Smooth muscle cell (in vitro differentiated cells): ENCODE measurements at regions not wholly inside any gene's neighbourhood (a gene's known extent, or its start where the extent isn't known, plus 50 kb on each side); places are given as distances from the start of the nearest gene placed in this dataset.

ENCODE experiments used
- DNase-seq: peaks from one replicate; lab custom pipeline; 2025; ENCODE audit not compliant: unreplicated experiment; lab: John Stamatoyannopoulos, UW
- H2AFZ ChIP-seq: fragments of 200-600 bp; sonication (generic); 2 replicates; pipeline ENCODE4 v1.6.0; 2016; ENCODE audit warnings: antibody characterized with exemption, low read depth, mild to moderate bottlenecking
- H3F3A ChIP-seq: fragments of 200-600 bp; sonication (generic); 2 replicates; pipeline ENCODE4 v1.6.0; 2017; ENCODE audit warnings: antibody characterized with exemption, low read depth
- H3K27ac ChIP-seq: fragments of 200-600 bp; sonication (generic); 2 replicates; pipeline ENCODE4 v1.5.1; 2016; ENCODE audit warnings: low read depth, mild to moderate bottlenecking
- H3K27me3 ChIP-seq: fragments of 200-600 bp; sonication (generic); 2 replicates; pipeline ENCODE4 v1.6.1; 2016; ENCODE audit warnings: low read depth, mild to moderate bottlenecking
- H3K36me3 ChIP-seq: fragments of 200-600 bp; sonication (generic); 2 replicates; pipeline ENCODE4 v1.5.1; 2016; ENCODE audit warnings: low read depth
- H3K4me1 ChIP-seq: fragments of 200-600 bp; sonication (generic); 2 replicates; pipeline ENCODE4 v1.5.1; 2016; ENCODE audit warnings: low read depth
- H3K4me2 ChIP-seq: fragments of 200-600 bp; sonication (generic); 2 replicates; pipeline ENCODE4 v1.6.0; 2016; ENCODE audit warnings: mild to moderate bottlenecking
- H3K4me3 ChIP-seq: fragments of 200-600 bp; sonication (generic); 2 replicates; pipeline ENCODE4 v1.5.1; 2016; ENCODE audit warnings: mild to moderate bottlenecking
- H3K79me2 ChIP-seq: fragments of 200-600 bp; sonication (generic); 2 replicates; pipeline ENCODE4 v1.6.0; 2016; ENCODE audit warnings: low read depth, mild to moderate bottlenecking
- H3K9ac ChIP-seq: fragments of 200-600 bp; sonication (generic); 2 replicates; pipeline ENCODE4 v1.6.0; 2016; ENCODE audit warnings: low read depth
- H3K9me3 ChIP-seq: fragments of 200-600 bp; sonication (generic); replicated peaks from 2 replicates; pipeline ENCODE4 v1.5.1; 2016; ENCODE audit warnings: low read depth
- H4K20me1 ChIP-seq: fragments of 200-600 bp; sonication (generic); 2 replicates; pipeline ENCODE4 v1.6.0; 2016; ENCODE audit warnings: low read depth
- WGBS: methylation state at CpG from one replicate; pipeline ENCODE4 v1.1.7; 2016; ENCODE audit warnings: low lambda C conversion rate; 5-methylcytosine and 5-hydroxymethylcytosine counted together
- TF ChIP-seq, protein P1 (sequence below): fragments of 200-600 bp; sonication (generic); IDR thresholded peaks from 2 replicates; pipeline ENCODE4 v1.5.1; 2017; ENCODE audit warnings: borderline replicate concordance, mild to moderate bottlenecking, antibody characterized with exemption; ENCODE audit not compliant: insufficient read depth, poor library complexity, severe bottlenecking

DNA sequence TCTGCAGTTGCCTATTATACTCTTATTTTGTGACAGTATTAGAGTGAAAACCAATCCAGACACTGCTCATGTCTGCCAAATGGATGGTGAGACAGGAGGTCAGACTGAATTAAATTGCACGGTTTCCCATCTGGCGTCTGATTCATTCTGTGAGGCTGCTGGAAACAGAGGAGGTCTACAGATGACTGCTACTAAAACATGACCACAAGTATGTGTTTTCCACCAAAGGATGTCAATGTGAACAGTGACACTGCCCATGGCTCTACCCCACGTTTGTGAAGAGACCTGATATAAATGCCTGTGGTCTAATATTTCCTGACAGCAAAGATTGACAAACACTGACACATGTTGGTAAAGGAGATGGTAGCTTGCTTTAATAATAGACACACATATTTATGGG is 104.3 kb upstream of the ST6GAL2 start:
- peak overlapping the region; percentile 56 for H3K9ac ChIP-seq
- H3K4me1 ChIP-seq, result peaks cover 19% of the 10 kb centered on the region
- TF ChIP-seq, protein P1, sequence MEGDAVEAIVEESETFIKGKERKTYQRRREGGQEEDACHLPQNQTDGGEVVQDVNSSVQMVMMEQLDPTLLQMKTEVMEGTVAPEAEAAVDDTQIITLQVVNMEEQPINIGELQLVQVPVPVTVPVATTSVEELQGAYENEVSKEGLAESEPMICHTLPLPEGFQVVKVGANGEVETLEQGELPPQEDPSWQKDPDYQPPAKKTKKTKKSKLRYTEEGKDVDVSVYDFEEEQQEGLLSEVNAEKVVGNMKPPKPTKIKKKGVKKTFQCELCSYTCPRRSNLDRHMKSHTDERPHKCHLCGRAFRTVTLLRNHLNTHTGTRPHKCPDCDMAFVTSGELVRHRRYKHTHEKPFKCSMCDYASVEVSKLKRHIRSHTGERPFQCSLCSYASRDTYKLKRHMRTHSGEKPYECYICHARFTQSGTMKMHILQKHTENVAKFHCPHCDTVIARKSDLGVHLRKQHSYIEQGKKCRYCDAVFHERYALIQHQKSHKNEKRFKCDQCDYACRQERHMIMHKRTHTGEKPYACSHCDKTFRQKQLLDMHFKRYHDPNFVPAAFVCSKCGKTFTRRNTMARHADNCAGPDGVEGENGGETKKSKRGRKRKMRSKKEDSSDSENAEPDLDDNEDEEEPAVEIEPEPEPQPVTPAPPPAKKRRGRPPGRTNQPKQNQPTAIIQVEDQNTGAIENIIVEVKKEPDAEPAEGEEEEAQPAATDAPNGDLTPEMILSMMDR, result no peak
- no peak for DNase-seq
- WGBS, result 9% methylated on average over 3 of the region's 3 CpGs
- H2AFZ ChIP-seq, result no peak overlapping the region
- no peaks in the 10 kb centered on the region for H3K9me3 ChIP-seq
- no peak overlapping the region for H3K4me3 ChIP-seq
- no peaks in the 10 kb centered on the region for H3K36me3 ChIP-seq
- H3K27me3 ChIP-seq, result no peaks in the 10 kb centered on the region
- peaks cover 10% of the 10 kb centered on the region for H3F3A ChIP-seq
- H3K27ac ChIP-seq, result peak overlapping the region; percentile 97
- H4K20me1 ChIP-seq, result no peaks in the 10 kb centered on the region
- H3K79me2 ChIP-seq, result no peaks in the 10 kb centered on the region
- H3K4me2 ChIP-seq, result peak overlapping the region; percentile 52

DNA sequence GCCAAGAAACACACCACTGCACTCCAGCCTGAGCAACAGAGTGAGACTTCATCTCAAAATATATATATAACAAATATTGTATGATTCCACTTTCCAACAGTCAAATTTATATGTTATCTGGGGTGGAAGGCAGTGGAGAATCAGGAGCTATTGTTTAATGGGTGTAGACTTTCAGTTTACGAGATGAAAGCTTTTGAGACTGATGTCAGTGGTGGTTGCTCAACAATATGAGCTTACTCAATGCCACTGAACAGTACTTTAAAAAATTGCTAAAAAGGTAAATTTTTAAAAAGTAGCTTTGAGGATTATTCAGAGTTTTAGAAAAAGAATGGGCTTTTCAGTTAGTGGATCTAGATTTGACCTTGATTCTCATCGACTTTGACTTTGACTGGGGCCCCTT is 105.9 kb upstream of the ST6GAL2 start:
- no peaks in the 10 kb centered on the region for H3K27me3 ChIP-seq
- peak overlapping the region; percentile 35 for H3K4me2 ChIP-seq
- H3K27ac ChIP-seq, result no peak overlapping the region
- H3K9me3 ChIP-seq, result no peaks in the 10 kb centered on the region
- no peak overlapping the region for H3K9ac ChIP-seq
- TF ChIP-seq, protein P1, result no peak
- H3K4me3 ChIP-seq, result no peak overlapping the region
- peaks cover 10% of the 10 kb centered on the region for H3F3A ChIP-seq
- no peaks in the 10 kb centered on the region for H4K20me1 ChIP-seq
- no peaks in the 10 kb centered on the region for H3K79me2 ChIP-seq
- WGBS, result 84% methylated on average over 2 of the region's 2 CpGs
- no peak for DNase-seq
- no peaks in the 10 kb centered on the region for H3K36me3 ChIP-seq
- peaks cover 23% of the 10 kb centered on the region for H3K4me1 ChIP-seq
- H2AFZ ChIP-seq, result no peak overlapping the region

DNA sequence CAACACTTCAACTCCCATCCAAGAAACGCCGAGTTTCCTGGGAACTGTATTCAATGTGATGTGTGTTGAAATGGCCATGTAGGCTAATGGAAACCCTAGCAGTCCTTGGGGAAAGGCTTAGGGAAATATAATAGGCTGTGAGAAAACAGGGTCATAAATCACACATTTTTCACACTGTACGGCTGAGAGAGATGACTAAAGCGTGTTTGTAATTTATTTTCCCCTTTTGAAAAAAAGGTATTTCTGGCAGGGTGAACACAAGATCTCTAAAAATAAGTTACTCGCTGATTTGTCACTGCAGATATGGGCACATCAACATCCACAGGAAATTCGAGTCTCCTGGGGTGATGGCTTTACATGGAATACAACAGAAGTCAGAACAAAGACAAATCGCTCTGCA is 109.6 kb upstream of the ST6GAL2 start:
- H4K20me1 ChIP-seq, result no peaks in the 10 kb centered on the region
- no peak overlapping the region for H3K27ac ChIP-seq
- H3K9ac ChIP-seq, result no peak overlapping the region
- no peaks in the 10 kb centered on the region for H3K9me3 ChIP-seq
- H3K4me2 ChIP-seq, result no peak overlapping the region
- 77% methylated on average over 7 of the region's 7 CpGs for WGBS
- no peak overlapping the region for H2AFZ ChIP-seq
- H3K79me2 ChIP-seq, result no peaks in the 10 kb centered on the region
- TF ChIP-seq, protein P1, result no peak
- H3K4me3 ChIP-seq, result no peak overlapping the region
- no peaks in the 10 kb centered on the region for H3K27me3 ChIP-seq
- H3K4me1 ChIP-seq, result peaks cover 8% of the 10 kb centered on the region
- peaks cover 3% of the 10 kb centered on the region for H3F3A ChIP-seq
- no peak for DNase-seq
- no peaks in the 10 kb centered on the region for H3K36me3 ChIP-seq

DNA sequence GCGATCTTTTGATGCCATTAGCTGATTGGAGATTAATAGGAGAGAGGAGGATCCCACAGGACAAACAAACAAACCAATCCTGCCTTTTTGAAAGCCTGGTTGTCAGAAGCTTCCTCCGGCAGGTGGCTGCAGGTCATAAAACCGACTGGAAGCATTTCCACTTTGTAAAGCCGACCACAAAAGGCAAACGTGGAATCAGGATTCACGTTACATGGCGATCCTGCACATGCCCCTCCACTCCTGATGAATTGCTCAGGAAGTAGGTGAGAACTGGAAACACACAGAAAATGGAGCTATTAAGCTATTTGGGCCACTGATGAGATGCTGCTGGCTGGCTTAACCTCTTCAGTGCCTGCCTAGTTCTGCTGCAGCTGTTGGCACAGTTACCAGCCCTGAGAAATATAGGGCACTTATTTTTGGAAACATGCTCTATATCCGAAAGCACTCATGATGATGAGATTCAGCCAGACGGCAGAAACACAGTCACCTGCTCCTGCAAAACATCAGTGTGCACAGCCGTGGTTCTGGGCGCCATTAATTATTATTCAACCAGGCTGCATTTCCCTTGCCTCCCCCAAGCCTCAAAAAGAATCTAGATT is 110.3 kb upstream of the ST6GAL2 start:
- no peak overlapping the region for H3K4me2 ChIP-seq
- H3K4me1 ChIP-seq, result peaks cover 4% of the 10 kb centered on the region
- H3K79me2 ChIP-seq, result no peaks in the 10 kb centered on the region
- no peak for DNase-seq
- no peak overlapping the region for H2AFZ ChIP-seq
- no peak overlapping the region for H3K4me3 ChIP-seq
- TF ChIP-seq, protein P1, result no peak
- 85% methylated on average over 11 of the region's 11 CpGs for whole genome bisulfite sequencing
- H3K36me3 ChIP-seq, result no peaks in the 10 kb centered on the region
- H3K27me3 ChIP-seq, result no peaks in the 10 kb centered on the region
- H3K9me3 ChIP-seq, result no peaks in the 10 kb centered on the region
- no peak overlapping the region for H3K9ac ChIP-seq
- no peaks in the 10 kb centered on the region for H3F3A ChIP-seq
- no peaks in the 10 kb centered on the region for H4K20me1 ChIP-seq
- H3K27ac ChIP-seq, result no peak overlapping the region
